ENCODE measurements at regions not wholly inside any gene's neighbourhood (a gene's known extent, or its start where the extent isn't known, plus 50 kb on each side); places are given as distances from the start of the nearest gene placed in this dataset.

- no peaks in the 10 kb centered on the region for H3K27me3 ChIP-seq (ENCODE audit: insufficient read depth, low read length)
- no peaks in the 10 kb centered on the region for H3F3A ChIP-seq (ENCODE audit: insufficient read depth, low read length)
- no peak overlapping the region for H3K9ac ChIP-seq (ENCODE audit: low read length)
- H3K4me3 ChIP-seq (ENCODE audit: low read depth, low read length, poor library complexity, severe bottlenecking), result no peak overlapping the region
- no peak overlapping the region for H3K27ac ChIP-seq (ENCODE audit: low read depth, low read length, poor library complexity, severe bottlenecking)
- no peak overlapping the region for H3K4me2 ChIP-seq (ENCODE audit: low read length)
- TF ChIP-seq CTCF (IDR thresholded peaks at IDR 0.05; ENCODE audit: low read length), result no peak
- no peak for TF ChIP-seq EZH2 (IDR thresholded peaks at IDR 0.05; ENCODE audit: borderline replicate concordance, low read length)
- no peaks in the 10 kb centered on the region for H3K36me3 ChIP-seq (ENCODE audit: insufficient read depth, low read length)
- no peak overlapping the region for H2AFZ ChIP-seq (ENCODE audit: low read length)
- H3K9me3 ChIP-seq (ENCODE audit: low read length), result no peaks in the 10 kb centered on the region
- H3K4me1 ChIP-seq (ENCODE audit: insufficient read depth, low read length, severe bottlenecking), result no peaks in the 10 kb centered on the region
- no peaks in the 10 kb centered on the region for H3K79me2 ChIP-seq (ENCODE audit: insufficient read depth, low read length)
- H4K20me1 ChIP-seq (ENCODE audit: insufficient read depth, low read length), result no peaks in the 10 kb centered on the region
- no peaks in the 10 kb centered on the region for H3K9me2 ChIP-seq (ENCODE audit: low read depth, low read length)
These were observed 260.4 kb downstream of the MREG start for GRCh38 chr2:215752991-215753390.

- Histone ChIP-seq H4K20me1 (ENCODE audit: insufficient read depth, low read length) (no peaks in the 10 kb centered on the region), H3K4me2 (ENCODE audit: low read length) (no peak overlapping the region), H3K9me2 (ENCODE audit: low read depth, low read length) (no peaks in the 10 kb centered on the region), H3K36me3 (ENCODE audit: insufficient read depth, low read length) (no peaks in the 10 kb centered on the region), H2AFZ (ENCODE audit: low read length) (no peak overlapping the region), H3K9ac (ENCODE audit: low read length) (no peak overlapping the region), H3K4me3 (ENCODE audit: low read depth, low read length, poor library complexity, severe bottlenecking) (no peak overlapping the region), H3K9me3 (ENCODE audit: low read length) (no peaks in the 10 kb centered on the region), H3K4me1 (ENCODE audit: insufficient read depth, low read length, severe bottlenecking) (no peaks in the 10 kb centered on the region), H3K27me3 (ENCODE audit: insufficient read depth, low read length) (no peaks in the 10 kb centered on the region), H3K27ac (ENCODE audit: low read depth, low read length, poor library complexity, severe bottlenecking) (no peak overlapping the region), H3K79me2 (ENCODE audit: insufficient read depth, low read length) (no peaks in the 10 kb centered on the region), H3F3A (ENCODE audit: insufficient read depth, low read length) (no peaks in the 10 kb centered on the region)
- no peak for TF ChIP-seq CTCF (IDR thresholded peaks at IDR 0.05; ENCODE audit: low read length)
- TF ChIP-seq EZH2 (IDR thresholded peaks at IDR 0.05; ENCODE audit: borderline replicate concordance, low read length), result no peak
These were observed 260.9 kb downstream of the MREG start for GRCh38 chr2:215752436-215752835.

- H3K9me3 ChIP-seq (ENCODE audit: low read length), result no peaks in the 10 kb centered on the region
- no peak for TF ChIP-seq EZH2 (IDR thresholded peaks at IDR 0.05; ENCODE audit: borderline replicate concordance, low read length)
- H3K27ac ChIP-seq (ENCODE audit: low read depth, low read length, poor library complexity, severe bottlenecking), result no peak overlapping the region
- H3K79me2 ChIP-seq (ENCODE audit: insufficient read depth, low read length), result no peaks in the 10 kb centered on the region
- H3K36me3 ChIP-seq (ENCODE audit: insufficient read depth, low read length), result no peaks in the 10 kb centered on the region
- H3K4me2 ChIP-seq (ENCODE audit: low read length), result no peak overlapping the region
- H2AFZ ChIP-seq (ENCODE audit: low read length), result no peak overlapping the region
- H3K27me3 ChIP-seq (ENCODE audit: insufficient read depth, low read length), result no peaks in the 10 kb centered on the region
- H3F3A ChIP-seq (ENCODE audit: insufficient read depth, low read length), result no peaks in the 10 kb centered on the region
- H3K9ac ChIP-seq (ENCODE audit: low read length), result no peak overlapping the region
- H3K9me2 ChIP-seq (ENCODE audit: low read depth, low read length), result no peaks in the 10 kb centered on the region
- H3K4me3 ChIP-seq (ENCODE audit: low read depth, low read length, poor library complexity, severe bottlenecking), result no peak overlapping the region
- H4K20me1 ChIP-seq (ENCODE audit: insufficient read depth, low read length), result no peaks in the 10 kb centered on the region
- H3K4me1 ChIP-seq (ENCODE audit: insufficient read depth, low read length, severe bottlenecking), result no peaks in the 10 kb centered on the region
These were observed 261.5 kb downstream of the MREG start for GRCh38 chr2:215751911-215752272.

GRCh38 chr2:215751200-215751910 is 262.0 kb downstream of the MREG start:
- Histone ChIP-seq H3K79me2 (ENCODE audit: insufficient read depth, low read length) (no peaks in the 10 kb centered on the region), H3K4me3 (ENCODE audit: low read depth, low read length, poor library complexity, severe bottlenecking) (no peak overlapping the region), H3K4me1 (ENCODE audit: insufficient read depth, low read length, severe bottlenecking) (no peaks in the 10 kb centered on the region)

More at GRCh38 chr2:215751200-215751910, 262.0 kb downstream of the MREG start:
- Histone ChIP-seq H3K4me2 (ENCODE audit: low read length) (no peak overlapping the region), H3K9ac (ENCODE audit: low read length) (no peak overlapping the region), H3K9me3 (ENCODE audit: low read length) (no peaks in the 10 kb centered on the region), H4K20me1 (ENCODE audit: insufficient read depth, low read length) (no peaks in the 10 kb centered on the region), H3K9me2 (ENCODE audit: low read depth, low read length) (no peaks in the 10 kb centered on the region), H3K36me3 (ENCODE audit: insufficient read depth, low read length) (no peaks in the 10 kb centered on the region), H3K27me3 (ENCODE audit: insufficient read depth, low read length) (no peaks in the 10 kb centered on the region), H3K27ac (ENCODE audit: low read depth, low read length, poor library complexity, severe bottlenecking) (no peak overlapping the region), H3F3A (ENCODE audit: insufficient read depth, low read length) (no peaks in the 10 kb centered on the region), H2AFZ (ENCODE audit: low read length) (no peak overlapping the region)
- no peak for TF ChIP-seq EZH2 (IDR thresholded peaks at IDR 0.05; ENCODE audit: borderline replicate concordance, low read length)
- no peak for TF ChIP-seq CTCF (IDR thresholded peaks at IDR 0.05; ENCODE audit: low read length)
